Vagina (tissue), 2 donors: ENCODE measurements at regions not wholly inside any gene's neighbourhood (a gene's known extent, or its start where the extent isn't known, plus 50 kb on each side); places are given as distances from the start of the nearest gene placed in this dataset.
"Not testable (repeated sequence)": the region's sequence is repeated elsewhere in the genome, so short reads cannot be mapped to it uniquely, and the experiment has no call there.

Experiments
- CTCF ChIP-seq, 3 experiments: fragments of 450-650 bp in 2 of 3; fragments of 200-600 bp in 1 of 3; sonication (generic) in 1 of 3; IDR thresholded peaks; one replicate each; pipeline ENCODE4 v1.5.1; 2017 to 2019; ENCODE audit warnings: antibody characterized with exemption in 3 of 3, mild to moderate bottlenecking in 2 of 3, moderate library complexity in 2 of 3
- POLR2A ChIP-seq, 2 donors: fragments of 450-650 bp; IDR thresholded peaks; one replicate each; pipeline ENCODE4 v1.6.1; 2017; ENCODE audit warnings: antibody characterized with exemption in 2 of 2, mild to moderate bottlenecking in 2 of 2, moderate library complexity in 2 of 2

GRCh38 chr16:29191636-29192180, 206.9 kb downstream of the LAT start:
- not testable (repeated sequence) for TF ChIP-seq CTCF, POLR2A (IDR thresholded peaks at IDR 0.05)
